ENCODE measurements at regions not wholly inside any gene's neighbourhood (a gene's known extent, or its start where the extent isn't known, plus 50 kb on each side); places are given as distances from the start of the nearest gene placed in this dataset.

GRCh38 chr13:79886601-79887000, 405.6 kb downstream of the NDFIP2 start:
- no peaks in the 10 kb centered on the region for H3K27me3 ChIP-seq
- no peaks in the 10 kb centered on the region for H3K36me3 ChIP-seq
- intact Hi-C loops (cut with DNase I) = no loop called here
- H3K9me3 ChIP-seq = peaks cover 0 to 3% (median 0%) of the 10 kb centered on the region in 12 donors
- WGBS, 4 donors = 61 to 88% (median 75%) methylated on average over 3 of the region's 3 CpGs
- no peaks in the 10 kb centered on the region for H3K4me1 ChIP-seq
- DNase-seq (no peak), ATAC-seq (no peak)
- no peak overlapping the region for H3K4me3 ChIP-seq
- TF ChIP-seq POLR2A (IDR thresholded peaks at IDR 0.05) (no peak), CTCF (IDR thresholded peaks at IDR 0.05) (no peak)
- no peak overlapping the region for H3K27ac ChIP-seq

GRCh38 chr13:79884890-79885289, 403.9 kb downstream of the NDFIP2 start:
- Histone ChIP-seq H3K4me3 (no peak overlapping the region), H3K4me1 (no peaks in the 10 kb centered on the region), H3K36me3 (no peaks in the 10 kb centered on the region), H3K27me3 (no peaks in the 10 kb centered on the region), H3K9me3 (no peaks in the 10 kb centered on the region), H3K27ac (no peak overlapping the region)
- intact Hi-C loops (cut with DNase I) = no loop called here
- ATAC-seq (no peak), DNase-seq (no peak)
- 81 to 95% (median 87%) methylated on average over 2 of the region's 2 CpGs for WGBS, 4 donors
- TF ChIP-seq POLR2A (IDR thresholded peaks at IDR 0.05) (no peak), CTCF (IDR thresholded peaks at IDR 0.05) (no peak)

- no peak overlapping the region for H3K4me3 ChIP-seq
- ATAC-seq = no peak
- no peaks in the 10 kb centered on the region for H3K4me1 ChIP-seq
- H3K9me3 ChIP-seq = no peaks in the 10 kb centered on the region
- intact Hi-C loops (cut with DNase I) = no loop called here
- H3K27ac ChIP-seq = no peak overlapping the region
- no peak for DNase-seq
- no peak for TF ChIP-seq POLR2A (IDR thresholded peaks at IDR 0.05)
- TF ChIP-seq CTCF (IDR thresholded peaks at IDR 0.05) = no peak
- H3K27me3 ChIP-seq = no peaks in the 10 kb centered on the region
- H3K36me3 ChIP-seq = no peaks in the 10 kb centered on the region
Measured at GRCh38 chr13:79883216-79883615, 402.3 kb downstream of the NDFIP2 start.

- DNase-seq (no peak), ATAC-seq (peak in 1 of 4 donors; percentile 38)
- Histone ChIP-seq H3K9me3 (peaks cover 0 to 12% (median 0%) of the 10 kb centered on the region in 12 donors), H3K4me1 (no peaks in the 10 kb centered on the region), H3K27me3 (no peaks in the 10 kb centered on the region), H3K4me3 (no peak overlapping the region), H3K36me3 (no peaks in the 10 kb centered on the region), H3K27ac (no peak overlapping the region)
- 78 to 90% (median 87%) methylated on average over 2 of the region's 2 CpGs for WGBS, 4 donors
- no peak for TF ChIP-seq CTCF (IDR thresholded peaks at IDR 0.05)
- TF ChIP-seq POLR2A (IDR thresholded peaks at IDR 0.05) = no peak
- intact Hi-C loops (cut with DNase I) = no loop called here
Measured at GRCh38 chr13:79880818-79881217, 399.9 kb downstream of the NDFIP2 start.

Data from heart left ventricle (tissue), 16 donors.